Dermis microvascular lymphatic vessel endothelial cell (primary cell): ENCODE measurements at regions not wholly inside any gene's neighbourhood (a gene's known extent, or its start where the extent isn't known, plus 50 kb on each side); places are given as distances from the start of the nearest gene placed in this dataset.

Experiments used
- DNase-seq, 2 donors: peaks; one replicate each; pipeline versions ENCODE4 v3.0.0 to v3.0.0-alpha.2; 2010; ENCODE audit warnings: low read depth in 2 of 2

- no peak for DNase-seq
Measured at GRCh38 chr1:22285549-22286396, 142.9 kb upstream of the WNT4 start.

GRCh38 chr1:22286491-22286890 is 143.6 kb upstream of the WNT4 start:
- no peak for DNase-seq

- DNase-seq = no peak
Measured at GRCh38 chr1:22287273-22287672, 144.4 kb upstream of the WNT4 start.

- DNase-seq = no peak
Measured at GRCh38 chr1:22287946-22288520, 145.1 kb upstream of the WNT4 start.

- peak in 1 of 2 donors; percentile 10 for DNase-seq
Measured at GRCh38 chr1:22288593-22289241, 145.8 kb upstream of the WNT4 start.

- DNase-seq = no peak
Measured at GRCh38 chr1:22289307-22289995, 146.6 kb upstream of the WNT4 start.

- DNase-seq = no peak
Measured at GRCh38 chr1:22290157-22290556, 147.3 kb upstream of the WNT4 start.

GRCh38 chr1:22290611-22291010 is 147.7 kb upstream of the WNT4 start:
- DNase-seq = no peak

- DNase-seq = no peak
Measured at GRCh38 chr1:22291057-22291456, 148.2 kb upstream of the WNT4 start.

- DNase-seq = no peak
Measured at GRCh38 chr1:22291494-22291893, 148.6 kb upstream of the WNT4 start.

GRCh38 chr1:22292011-22292788 is 149.3 kb upstream of the WNT4 start:
- no peak for DNase-seq

GRCh38 chr1:22295396-22295795 is 152.5 kb upstream of the WNT4 start:
- DNase-seq = no peak

GRCh38 chr1:22295856-22296255 is 153.0 kb upstream of the WNT4 start:
- DNase-seq = no peak

GRCh38 chr1:22296701-22297591 is 154.0 kb upstream of the WNT4 start:
- DNase-seq = no peak

- DNase-seq = no peak
Measured at GRCh38 chr1:22297999-22298398, 153.7 kb upstream of the ZBTB40 start.

GRCh38 chr1:22303816-22304215 is 147.8 kb upstream of the ZBTB40 start:
- DNase-seq = no peak

GRCh38 chr1:22309572-22309971 is 142.1 kb upstream of the ZBTB40 start:
- no peak for DNase-seq

- DNase-seq = no peak
Measured at GRCh38 chr1:22311461-22311860, 140.2 kb upstream of the ZBTB40 start.

- DNase-seq = no peak
Measured at GRCh38 chr1:22313321-22313720, 138.3 kb upstream of the ZBTB40 start.

GRCh38 chr1:22314706-22315105 is 136.9 kb upstream of the ZBTB40 start:
- DNase-seq = no peak
